GM12874 (cell line): ENCODE measurements at regions not wholly inside any gene's neighbourhood (a gene's known extent, or its start where the extent isn't known, plus 50 kb on each side); places are given as distances from the start of the nearest gene placed in this dataset.

Source experiments
- CTCF ChIP-seq: IDR thresholded peaks from 2 replicates; pipeline ENCODE4 v1.5.1; 2011; ENCODE audit warnings: low read depth, mild to moderate bottlenecking, control low read depth, low read length, moderate library complexity; ENCODE audit not compliant: insufficient read depth

GRCh38 chr5:96483878-96484277 is 50.8 kb upstream of the PCSK1 start:
- no peak for TF ChIP-seq CTCF

DNA sequence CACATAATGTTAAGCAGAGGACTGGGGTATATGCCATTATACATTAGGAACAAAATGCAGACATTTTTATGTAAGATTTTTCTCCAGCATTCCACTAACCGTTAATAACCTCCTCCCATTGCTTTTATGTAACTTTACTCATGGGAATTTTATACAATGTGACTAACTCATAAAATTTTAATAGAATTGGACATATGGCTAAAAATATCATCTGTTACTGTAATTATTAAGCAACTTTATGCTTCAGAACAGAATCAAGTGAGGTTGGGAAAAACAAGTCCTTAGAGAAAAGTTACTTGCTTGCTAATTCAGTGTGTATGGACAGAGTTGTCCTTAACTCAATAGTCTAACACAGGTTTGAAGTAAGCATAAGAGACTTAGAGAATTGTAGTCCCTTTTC is 54.8 kb upstream of the PCSK1 start:
- no peak for TF ChIP-seq CTCF

DNA sequence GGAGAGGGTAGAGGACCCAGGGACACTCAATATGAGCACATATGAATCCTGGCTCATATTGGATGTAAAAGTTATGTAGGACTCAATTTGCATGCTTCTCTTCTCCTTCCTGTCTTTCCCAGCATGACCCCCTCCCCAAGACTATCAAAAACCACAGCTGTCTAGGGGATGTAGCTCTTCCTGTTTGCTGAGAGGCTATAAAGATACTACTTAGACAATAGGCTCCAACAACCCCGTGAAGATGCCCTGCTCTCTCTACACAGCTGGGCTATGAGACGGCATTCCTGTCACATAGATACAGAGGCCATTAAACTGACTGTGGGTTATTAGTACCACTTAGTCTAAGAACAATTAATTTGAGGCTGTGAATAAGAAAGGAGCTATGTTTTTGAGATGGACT is 56.5 kb upstream of the PCSK1 start:
- TF ChIP-seq CTCF = no peak

GRCh38 chr5:96492459-96493047 is 59.5 kb upstream of the PCSK1 start:
- no peak for TF ChIP-seq CTCF

- TF ChIP-seq CTCF = no peak
Observed at GRCh38 chr5:96493219-96493790, 60.3 kb upstream of the PCSK1 start.

GRCh38 chr5:96499753-96500345 is 66.8 kb upstream of the PCSK1 start:
- TF ChIP-seq CTCF = no peak

GRCh38 chr5:96501991-96502646 is 69.1 kb upstream of the PCSK1 start:
- no peak for TF ChIP-seq CTCF
